ENCODE measurements at regions not wholly inside any gene's neighbourhood (a gene's known extent, or its start where the extent isn't known, plus 50 kb on each side); places are given as distances from the start of the nearest gene placed in this dataset.

DNA sequence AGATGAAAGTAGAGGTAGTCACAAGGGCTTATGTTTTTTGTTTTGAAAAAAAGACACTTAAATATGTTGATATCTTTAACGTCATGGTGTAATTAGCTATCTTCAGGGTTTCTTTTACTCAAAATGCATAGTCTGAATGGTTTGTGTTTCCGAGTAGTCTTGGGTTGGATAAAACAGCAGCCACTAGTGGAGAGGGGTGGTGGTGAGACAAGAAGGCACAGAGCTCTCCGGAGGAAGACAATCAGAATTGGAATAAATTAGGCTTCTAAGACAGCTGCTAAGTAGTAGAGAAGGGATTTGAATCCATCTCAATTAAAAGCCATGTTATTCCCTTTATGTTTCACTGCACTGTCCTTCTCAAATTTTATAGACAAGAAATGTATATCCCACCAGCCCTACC is 240.4 kb upstream of the VEGFC start:
- no peak for DNase-seq (ENCODE audit: low read depth in 4 of 4, low spot score in 2 of 4)

DNA sequence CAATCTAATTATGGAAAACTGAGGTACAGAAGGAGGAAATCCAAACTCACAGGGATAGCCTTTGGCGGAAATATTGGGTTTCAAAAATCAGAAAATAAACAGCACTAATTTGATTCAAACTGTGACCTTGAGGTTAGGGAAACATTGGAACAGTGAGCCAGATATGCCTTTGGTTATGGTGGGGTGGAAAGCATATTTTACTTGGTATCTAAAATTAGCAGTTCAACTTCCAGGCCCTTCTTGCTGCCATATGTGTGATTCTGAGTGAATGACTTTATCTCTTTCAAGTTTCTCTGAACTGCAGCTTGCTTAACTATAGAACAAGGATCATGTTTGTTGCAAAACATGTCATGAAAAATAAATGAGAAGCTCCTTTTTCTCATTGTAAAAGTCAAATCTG is 240.9 kb upstream of the VEGFC start:
- no peak for DNase-seq (ENCODE audit: low read depth in 4 of 4, low spot score in 2 of 4)

DNA sequence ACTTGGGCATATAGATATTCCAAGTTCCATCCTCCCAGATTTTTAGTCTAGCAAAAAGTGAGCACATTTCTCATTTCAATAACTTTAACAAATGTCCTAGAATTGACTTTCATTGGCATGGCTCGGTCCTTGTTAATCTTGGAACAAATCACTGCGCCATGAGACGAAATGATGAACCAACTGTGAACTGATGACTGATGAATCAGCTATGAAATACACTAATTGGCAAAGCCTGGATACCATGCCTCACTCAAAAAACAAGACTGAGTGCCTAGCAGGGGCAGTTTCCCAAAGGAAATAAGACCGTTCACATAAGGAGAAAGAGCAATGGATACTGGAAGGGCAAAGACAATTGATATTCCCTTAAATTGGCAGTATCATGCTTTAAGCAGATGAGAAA is 248.6 kb upstream of the VEGFC start:
- no peak for DNase-seq (ENCODE audit: low read depth in 4 of 4, low spot score in 2 of 4)

DNA sequence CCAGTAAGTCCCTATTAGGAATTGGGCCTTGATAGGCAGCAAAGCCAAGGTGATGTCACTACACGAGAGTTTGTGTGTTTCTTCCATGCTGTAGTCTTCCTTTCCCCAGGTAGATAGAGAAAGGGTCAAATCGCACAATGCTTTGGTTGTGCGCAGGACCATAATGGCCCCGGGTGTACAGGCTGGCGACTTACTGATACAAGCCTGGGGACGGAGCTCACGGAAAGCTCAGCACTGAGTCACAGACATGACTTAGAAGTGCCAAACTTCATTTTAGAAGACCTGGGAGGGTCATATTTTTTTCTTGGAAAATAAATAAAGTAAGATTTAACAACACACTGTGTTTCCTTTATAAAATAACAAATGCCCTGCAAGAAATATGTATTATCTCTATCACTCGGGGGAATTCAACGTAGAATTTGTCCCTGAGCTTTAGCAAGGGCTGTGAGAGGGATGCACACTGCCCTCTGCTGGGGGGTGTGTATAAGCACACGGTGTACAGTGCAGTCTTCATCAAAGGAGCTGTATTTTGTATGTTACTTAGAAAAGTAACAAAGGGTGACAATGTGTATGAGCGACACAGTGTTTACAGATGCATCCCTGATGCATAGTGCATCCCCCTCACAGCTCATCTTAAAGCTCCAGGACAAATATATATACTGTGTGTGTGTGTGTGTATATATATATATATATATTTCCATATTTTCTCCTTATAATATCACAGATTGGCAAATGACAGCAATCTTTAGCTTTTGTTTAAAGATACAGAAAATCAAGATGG is 254.5 kb upstream of the VEGFC start:
- peak in 2 of 4 donors; percentile 28 to 51 for DNase-seq (ENCODE audit: low read depth in 4 of 4, low spot score in 2 of 4)

DNA sequence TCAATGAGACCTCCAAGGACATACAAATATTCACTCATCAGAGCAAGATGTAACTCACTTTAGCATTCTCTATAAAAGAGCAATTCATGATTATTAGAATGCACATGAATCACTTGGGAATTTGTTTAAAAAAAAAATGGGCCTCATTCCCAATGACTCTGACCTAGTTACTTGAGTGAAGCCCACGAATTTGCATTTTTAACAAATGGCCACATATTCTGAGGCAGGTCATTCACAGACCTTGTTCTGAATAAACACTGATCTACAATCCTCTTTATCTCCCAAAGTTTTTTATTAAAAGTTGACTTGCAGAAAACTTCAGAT is 255.1 kb upstream of the VEGFC start:
- DNase-seq (ENCODE audit: low read depth in 4 of 4, low spot score in 2 of 4) = no peak

DNA sequence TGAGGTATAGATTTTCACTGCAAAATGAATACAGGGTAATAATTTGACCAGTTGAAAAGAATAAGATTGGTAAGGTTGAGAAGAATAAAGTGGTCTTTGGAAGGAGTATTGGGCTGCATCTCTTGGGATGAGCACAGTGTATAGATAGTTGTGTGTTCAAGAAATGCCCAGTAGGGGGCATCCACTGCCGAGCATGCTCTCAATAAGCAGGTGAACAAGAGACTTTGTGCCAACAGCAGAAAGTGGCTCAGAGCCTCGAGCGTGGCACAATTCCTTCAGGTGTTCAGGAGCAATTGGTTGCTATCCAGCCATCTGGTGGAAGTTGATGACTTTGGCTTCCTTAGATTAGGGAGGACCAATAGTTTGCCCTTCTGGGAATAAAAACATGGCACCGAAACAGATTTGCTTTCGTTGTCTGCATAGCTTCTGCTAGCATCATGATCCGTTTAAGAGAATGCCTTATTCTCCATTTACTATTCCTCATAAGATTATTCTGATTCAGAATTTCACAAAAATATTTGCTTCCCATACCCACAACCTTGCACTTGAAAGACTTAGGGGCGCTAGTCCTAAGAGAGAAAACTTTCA is 258.1 kb upstream of the NEIL3 start:
- DNase-seq (ENCODE audit: low read depth in 4 of 4, low spot score in 2 of 4) = no peak

DNA sequence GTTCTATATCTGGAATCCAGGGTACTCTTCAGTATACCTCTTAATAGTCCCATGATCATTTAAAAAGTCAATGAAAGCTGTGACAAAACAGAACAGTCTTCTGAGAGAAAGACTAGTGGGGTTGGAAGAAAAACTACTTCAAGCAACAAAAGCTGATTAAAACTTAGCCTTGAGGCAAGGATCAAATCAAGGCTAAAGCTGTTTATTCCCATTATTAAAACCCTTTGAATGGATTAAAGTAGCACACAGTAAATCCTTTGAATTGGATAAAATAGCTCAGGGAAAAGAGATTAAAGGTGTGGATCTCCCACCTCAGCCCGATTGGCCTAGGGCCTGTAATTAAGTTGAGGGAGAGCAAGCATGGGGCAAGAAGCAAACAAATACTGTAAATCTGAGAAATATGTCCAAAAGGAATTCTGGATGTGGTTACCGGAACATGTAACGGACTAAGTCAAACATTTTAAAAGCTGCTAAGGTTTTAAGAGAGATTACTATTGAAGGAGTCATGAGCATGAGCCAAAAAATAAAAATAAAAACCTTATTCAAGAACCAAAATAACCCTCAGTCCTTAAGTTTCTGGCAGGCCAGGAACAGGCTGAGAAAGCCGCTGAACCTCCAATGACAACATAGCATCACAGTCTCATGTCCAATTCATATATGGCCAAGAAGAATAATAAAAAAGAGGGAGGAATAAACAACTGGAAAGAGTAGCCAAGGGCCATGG is 257.3 kb upstream of the NEIL3 start:
- DNase-seq (ENCODE audit: low read depth in 4 of 4, low spot score in 2 of 4) = peak in 1 of 4 donors; percentile 21

DNA sequence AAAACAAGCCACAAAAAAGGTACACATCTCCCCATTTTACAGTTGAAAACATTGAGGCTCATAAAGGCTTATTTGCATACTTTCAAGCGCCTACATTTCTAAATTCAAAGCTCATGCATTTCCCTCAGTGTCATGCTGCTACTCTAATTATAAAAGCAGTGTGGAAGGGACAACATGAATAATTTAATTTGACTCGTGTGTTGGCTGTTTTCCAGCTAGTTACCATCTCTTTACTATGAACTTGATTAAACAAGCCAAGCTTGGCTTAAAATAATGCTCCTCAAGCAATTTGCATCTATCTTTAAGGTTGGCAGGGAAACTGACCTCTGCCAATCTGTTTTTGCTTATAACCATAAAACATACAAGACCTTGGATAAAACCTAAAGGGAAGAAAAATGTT is 252.5 kb upstream of the NEIL3 start:
- DNase-seq (ENCODE audit: low read depth in 4 of 4, low spot score in 2 of 4) = no peak

DNA sequence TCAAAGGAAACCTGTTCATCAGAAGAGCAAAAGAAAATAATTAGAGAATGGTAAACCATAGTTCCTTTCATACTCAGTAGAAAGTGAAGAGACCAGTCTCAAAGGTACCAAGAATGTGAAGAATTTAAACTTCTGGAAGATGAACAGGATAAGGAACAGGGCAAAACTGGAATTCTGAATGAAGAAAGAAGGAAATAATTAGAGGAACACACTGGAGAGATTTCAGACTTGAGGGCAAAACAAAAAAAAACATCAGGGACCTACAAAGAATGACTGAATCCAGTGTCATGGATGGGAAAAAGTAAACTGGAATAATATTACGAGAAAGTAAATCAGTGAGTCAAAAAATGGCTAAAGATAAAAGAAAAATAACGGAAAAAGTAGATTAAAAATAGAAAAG is 245.6 kb upstream of the NEIL3 start:
- no peak for DNase-seq (ENCODE audit: low read depth in 4 of 4, low spot score in 2 of 4)

DNA sequence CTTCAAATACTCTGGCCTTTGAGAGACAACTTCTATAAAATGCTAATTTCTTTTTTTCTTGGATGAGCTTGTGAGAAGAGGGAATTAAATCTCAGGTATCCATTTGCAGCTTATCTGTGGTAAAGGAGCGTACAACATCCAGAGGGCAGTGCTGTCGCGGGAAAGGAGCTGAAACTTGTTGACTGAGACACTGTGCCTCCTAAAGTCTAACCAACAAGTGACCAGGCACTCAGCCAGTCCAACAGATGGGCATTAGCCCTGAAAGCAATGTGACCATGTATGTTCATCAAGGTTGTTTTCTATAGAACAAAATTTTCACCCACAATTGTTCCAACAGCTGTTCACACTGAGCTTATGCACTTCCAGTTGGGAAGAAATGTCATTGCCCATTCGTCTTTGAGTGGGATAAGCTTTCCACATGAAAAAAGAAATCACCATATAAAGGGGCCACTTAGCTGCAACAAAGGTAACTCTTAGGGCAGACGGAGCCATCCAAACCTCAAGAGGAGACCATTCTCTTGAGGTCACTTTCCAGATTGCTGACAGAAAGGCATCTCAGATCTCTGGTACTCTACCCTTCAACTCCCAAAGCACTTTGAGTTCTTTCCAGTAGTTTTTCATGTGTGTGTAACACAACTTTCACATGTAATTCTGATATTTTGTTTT is 244.8 kb upstream of the NEIL3 start:
- DNase-seq (ENCODE audit: low read depth in 4 of 4, low spot score in 2 of 4) = no peak

DNA sequence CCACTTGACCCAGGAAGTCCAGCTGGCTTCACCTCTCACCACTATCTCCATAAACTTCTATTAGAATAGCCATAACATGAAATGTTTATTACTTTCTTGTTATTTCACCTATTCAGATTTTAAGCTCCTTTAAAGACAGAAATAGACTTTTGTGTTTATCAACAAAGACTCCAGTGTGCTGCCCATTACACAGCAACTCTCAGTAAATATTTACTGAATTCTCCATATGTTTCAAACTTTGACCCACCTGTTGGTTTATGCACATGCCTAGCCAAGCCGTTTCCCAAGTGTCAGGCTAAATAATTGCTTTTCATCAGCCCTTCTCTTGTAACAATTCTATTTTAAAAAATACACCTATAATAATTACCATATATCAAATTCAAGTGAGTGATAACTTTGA is 242.9 kb upstream of the NEIL3 start:
- no peak for DNase-seq (ENCODE audit: low read depth in 4 of 4, low spot score in 2 of 4)

DNA sequence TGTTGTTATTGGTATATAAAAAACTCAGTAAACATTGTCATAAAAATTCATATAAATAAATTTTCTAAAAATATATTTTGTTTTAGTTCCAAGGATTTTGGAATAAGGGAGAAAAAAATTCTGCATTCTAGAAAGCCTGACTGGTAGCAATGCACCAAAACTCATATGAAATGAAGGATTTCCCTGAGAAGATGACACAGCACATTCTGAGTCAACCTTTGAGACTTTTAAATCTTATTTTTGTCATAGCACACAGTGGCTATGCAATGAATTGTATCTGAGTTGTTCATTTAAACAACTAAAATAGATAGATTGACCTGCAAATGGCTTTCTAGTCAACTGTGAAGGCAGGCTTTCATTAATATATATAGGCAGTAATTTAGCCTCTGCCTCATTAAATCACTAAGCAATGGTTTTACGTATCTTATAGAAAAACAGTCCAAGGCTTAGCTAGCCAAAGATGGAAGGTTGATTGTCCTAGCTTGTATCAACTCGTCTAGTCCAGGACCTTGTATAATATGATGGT is 239.1 kb upstream of the NEIL3 start:
- DNase-seq (ENCODE audit: low read depth in 4 of 4, low spot score in 2 of 4) = no peak

DNA sequence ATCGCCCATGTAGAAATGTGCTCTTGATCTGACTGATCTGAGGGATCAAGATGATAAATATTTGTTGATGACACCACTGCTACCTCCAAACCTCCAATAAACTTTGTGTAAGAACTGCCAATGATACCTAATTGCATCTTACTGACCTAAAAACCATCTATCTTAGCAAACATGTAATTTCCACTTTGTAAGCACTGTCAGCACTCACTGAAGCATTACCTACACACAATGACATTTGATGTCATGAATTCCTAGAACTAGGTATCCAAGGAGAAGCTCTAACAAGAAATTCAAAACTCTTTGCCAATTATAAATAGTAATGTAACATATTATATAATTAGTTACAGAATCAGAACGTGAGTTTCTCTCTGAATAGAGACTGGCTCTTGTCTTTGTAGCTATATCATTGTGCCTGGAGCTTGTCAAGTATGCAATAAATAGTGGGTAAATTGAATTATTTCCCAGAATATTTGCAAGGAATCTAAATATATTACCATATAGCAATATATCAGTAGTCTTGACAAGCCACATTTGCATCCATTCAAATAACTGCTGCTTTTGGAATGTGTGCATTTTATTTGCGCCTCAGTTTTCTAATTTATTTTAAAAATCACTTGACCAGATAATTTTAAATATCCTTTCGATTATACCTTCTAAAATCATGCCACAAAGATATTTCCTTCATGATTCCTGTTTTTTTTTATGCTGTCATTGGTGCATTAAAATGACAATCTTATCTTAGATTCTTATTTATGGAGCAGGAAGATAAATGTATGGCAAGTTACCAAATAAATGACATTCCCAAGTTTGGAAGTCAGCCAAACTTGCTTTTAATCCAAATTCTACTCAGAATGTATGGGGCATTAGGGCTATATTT is 232.3 kb upstream of the NEIL3 start:
- DNase-seq (ENCODE audit: low read depth in 4 of 4, low spot score in 2 of 4) = no peak

DNA sequence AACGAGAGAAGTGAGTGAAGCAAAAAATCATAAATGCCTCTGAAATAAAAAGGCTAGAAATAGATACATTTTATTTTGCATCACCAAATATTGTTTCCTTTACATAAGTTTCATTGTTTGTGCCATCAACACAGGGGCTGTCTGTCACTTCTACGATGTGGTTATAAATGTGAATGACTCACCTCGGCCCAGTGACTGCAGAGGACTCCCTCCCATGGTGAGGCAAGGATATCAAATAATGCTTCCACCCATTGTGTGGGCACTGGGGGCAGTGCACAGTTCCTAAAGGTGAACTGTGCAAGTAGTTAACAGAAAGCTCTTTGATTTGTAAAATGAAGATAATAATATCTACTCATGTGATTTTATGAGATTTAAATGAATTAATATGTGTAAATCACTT is 230.3 kb upstream of the NEIL3 start:
- no peak for DNase-seq (ENCODE audit: low read depth in 4 of 4, low spot score in 2 of 4)

DNA sequence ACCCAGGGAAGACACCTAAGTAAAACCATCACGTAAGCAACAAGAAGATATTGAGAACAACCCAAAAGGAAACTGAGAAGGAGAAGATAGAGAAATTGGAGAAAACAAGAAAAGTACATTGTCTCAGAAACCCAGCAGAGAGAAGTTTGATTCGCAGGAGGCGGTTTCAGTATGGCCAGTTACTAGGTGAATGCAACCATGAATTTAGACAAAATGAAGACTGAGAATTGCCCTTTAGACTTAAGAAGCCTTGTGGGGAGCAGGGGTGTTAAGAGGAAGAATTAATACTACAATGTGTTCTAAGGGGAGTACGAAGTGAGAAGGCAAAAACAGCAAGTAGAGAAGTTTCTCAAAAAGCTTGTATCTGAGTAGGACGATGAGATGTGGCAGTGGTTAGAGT is 229.3 kb upstream of the NEIL3 start:
- DNase-seq (ENCODE audit: low read depth in 4 of 4, low spot score in 2 of 4) = no peak

DNA sequence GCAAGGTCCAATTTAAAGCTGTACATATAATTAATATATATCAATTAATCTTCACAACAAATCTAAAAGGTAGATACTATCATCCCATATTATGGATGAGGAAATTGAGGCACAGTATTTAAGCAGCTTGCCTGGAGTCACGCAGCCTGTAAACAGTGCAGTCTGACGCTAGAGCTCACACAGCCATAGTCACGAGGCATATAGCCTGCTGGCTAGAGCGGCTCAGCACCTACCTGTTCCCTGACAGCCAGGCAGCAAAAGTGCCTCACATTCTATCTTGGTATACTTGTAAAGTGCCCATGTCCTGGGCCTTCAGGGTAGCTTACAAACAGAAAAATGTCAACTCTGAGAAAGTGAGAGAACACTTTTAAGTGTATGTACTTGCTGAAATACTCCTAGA is 222.6 kb upstream of the NEIL3 start:
- DNase-seq (ENCODE audit: low read depth in 4 of 4, low spot score in 2 of 4) = no peak

DNA sequence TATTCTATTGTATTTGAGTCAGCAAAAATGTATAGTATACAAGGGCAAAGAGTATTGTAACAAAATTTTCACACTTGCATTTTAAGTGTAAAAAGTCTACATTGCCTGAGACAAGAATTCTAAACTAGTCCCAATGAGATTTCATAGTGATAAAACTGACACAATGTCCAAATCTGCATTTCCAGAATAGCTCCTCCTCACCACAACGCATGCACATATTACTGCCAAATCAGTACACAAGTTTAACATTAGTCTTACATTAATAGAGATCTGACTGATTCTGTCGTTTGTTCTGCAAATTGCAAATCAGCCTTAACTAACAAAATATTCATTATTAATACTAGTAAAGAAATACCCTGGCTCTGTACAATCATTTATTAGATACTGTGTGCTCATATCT is 222.2 kb upstream of the NEIL3 start:
- no peak for DNase-seq (ENCODE audit: low read depth in 4 of 4, low spot score in 2 of 4)

DNA sequence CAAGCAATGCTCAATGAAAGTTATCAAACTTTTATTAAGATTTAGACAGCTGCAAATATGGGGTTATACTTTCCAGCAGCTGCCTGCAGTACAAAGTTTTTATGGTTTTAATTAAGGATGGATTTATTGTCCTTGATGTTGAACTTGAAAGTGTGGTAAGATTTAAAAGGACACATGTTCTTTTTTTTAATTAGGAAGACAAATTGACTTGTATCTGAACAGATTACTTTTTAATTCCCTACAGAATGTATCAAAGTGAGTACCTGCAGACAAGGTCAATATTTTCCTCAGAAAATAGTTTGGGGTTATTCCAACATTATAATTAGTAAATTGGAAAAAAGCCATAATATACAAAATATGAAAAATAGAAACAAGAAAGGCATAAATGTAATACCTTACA is 218.2 kb upstream of the NEIL3 start:
- DNase-seq (ENCODE audit: low read depth in 4 of 4, low spot score in 2 of 4) = no peak

DNA sequence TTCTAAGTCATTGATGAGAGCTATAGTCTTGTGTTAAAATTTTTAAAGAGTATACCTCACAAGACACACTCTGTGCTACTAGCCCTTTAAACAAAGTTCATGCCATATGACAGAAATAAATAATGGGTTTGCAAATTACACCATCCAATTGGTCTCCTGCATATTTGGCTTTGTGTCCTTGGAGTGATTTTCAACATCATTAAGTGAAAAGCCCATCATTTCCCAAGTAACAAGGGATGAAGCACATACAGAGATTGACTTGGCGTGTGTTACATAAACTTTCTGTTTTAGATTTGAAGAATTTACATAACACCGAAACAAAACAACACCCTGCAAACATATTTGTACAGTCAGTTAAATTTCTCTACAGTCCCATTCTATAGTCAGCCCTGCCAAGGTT is 216.9 kb upstream of the NEIL3 start:
- no peak for DNase-seq (ENCODE audit: low read depth in 4 of 4, low spot score in 2 of 4)

DNA sequence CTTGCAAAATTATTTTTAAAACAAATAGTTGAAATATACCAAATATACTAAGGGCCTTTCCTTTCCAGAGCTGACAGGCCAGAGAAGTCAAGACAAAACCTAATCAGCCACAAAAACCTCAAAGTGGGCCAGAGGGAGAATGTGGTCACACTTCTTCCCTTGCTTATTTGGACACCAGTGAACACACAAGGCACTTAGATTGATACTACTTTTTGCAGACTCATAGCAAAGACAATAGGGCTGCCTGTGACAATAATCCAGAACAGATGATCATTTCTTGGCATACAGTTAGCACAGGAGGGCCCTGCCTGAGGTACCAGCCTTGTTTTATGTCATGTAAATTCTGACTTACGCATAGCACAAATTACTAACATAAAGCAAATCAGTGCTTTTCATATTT is 215.7 kb upstream of the NEIL3 start:
- DNase-seq (ENCODE audit: low read depth in 4 of 4, low spot score in 2 of 4) = no peak

Measured in left renal cortex interstitium (tissue), 4 donors.